Posterior vena cava (tissue), 2 donors: ENCODE measurements at regions not wholly inside any gene's neighbourhood (a gene's known extent, or its start where the extent isn't known, plus 50 kb on each side); places are given as distances from the start of the nearest gene placed in this dataset.

Experiments used
- DNase-seq: peaks from one replicate; pipeline ENCODE4 v3.0.0-alpha.2; 2020; ENCODE audit warnings: low spot score
- intact Hi-C, 2 donors: fragments of 100-400 bp; cut with DNase I; formaldehyde crosslinking; loops; one replicate each; pipeline versions ENCODE4 v1.14.1 to v1.14.2; 2022 to 2023
- donor health status: DM: yes; HTN: yes; CAD: no.
- donor health status: DM: yes; HTN: yes; CAD: no.

DNA sequence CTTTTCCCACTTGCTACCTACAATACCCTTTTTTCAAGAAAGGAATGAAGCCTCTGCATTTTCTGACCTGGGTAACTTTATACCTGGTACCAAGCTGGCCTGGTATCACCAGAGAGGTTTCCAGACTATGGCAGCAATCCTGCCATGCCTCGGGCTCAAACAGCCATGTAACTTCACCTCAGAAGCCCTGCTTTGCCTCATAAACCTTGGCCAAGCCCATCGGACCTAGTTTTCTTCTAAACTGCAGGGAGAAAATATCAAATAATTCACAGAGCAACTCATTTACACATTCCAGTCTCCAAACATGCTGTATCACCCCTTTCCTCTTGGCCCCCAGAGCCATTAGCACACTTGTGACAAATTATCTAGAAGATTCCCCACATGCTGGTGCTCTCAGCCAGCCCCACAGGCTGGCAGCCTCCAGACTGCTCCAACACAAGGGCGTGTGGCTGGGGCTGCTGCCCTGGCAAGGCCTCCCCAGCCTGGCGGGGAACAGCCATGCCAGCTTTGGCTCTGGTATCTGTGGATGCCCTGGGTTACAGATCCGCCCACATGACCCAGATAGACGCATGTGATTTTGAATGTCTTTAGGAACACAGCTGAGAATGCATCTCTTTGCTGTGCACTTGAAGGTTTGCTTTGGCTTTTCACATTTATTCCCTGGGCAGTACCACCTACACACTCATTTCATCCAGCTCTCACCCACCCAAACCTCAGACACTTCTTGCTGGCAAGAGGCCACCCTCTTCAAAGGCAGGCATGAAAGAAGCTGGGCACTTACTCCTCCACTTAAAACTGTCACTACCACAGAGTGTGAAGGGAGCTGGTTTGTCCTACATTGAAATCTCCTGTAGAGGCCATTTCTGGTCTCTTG is 70.0 kb upstream of the BCAR3 start:
- intact Hi-C loops, result no loop called here
- no peak for DNase-seq

DNA sequence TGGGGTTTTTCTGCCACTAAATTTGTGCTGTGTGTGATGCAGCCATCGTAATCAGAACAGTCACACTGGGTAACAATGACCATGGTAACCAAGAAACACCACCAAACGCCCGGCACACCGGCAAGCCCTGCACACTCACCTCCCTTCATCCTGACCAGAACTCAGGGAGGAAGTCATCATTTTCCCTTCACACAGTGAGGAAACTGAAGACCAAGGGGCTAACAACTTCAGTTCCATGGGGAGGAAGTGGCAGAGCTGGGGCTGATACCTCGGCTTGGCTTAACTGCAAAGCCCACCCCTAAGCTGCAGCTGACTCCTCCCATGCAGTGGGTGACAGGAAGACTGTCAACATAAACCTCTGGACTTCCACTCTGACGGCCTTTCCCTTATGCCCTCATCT is 69.3 kb upstream of the BCAR3 start:
- intact Hi-C loops, result no loop called here
- DNase-seq, result no peak

DNA sequence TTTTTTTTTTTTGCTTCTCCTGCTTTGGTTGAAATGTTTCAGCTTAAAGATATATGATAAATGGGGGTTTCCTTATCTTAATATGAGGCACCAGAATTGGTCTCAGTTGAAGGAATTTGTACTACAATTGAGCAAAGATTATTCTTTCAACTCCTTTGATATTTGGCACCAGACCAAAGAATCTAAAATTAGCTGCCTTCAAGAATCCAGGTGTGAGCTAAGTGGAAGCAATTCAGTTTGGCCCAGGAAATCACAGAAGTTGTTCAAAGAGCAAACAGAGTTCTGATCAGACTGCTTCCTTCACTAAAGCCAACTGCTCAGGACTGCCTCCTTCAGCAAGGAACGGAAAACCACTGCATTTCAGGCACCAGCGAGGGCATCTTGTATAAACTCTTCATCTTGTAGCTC is 68.3 kb upstream of the BCAR3 start:
- no peak for DNase-seq
- intact Hi-C loops, result no loop called here

DNA sequence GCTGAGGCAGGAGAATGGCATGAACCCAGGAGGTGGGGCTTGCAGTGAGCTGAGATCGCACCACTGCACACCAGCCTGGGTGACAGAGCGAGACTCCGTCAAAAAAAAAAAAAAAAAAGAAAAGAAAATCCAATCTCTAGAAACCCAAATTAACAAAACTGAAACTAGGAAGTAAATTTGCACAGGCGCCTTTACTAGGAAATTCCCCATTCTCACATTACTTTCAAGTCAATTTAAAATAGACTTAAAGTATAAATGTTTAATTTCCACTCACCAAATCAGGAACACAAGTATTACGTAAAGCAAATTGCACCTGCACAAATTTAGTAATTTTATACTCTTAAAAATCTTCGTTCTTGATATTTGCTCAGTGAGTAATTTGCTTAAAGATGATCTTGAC is 67.8 kb upstream of the BCAR3 start:
- intact Hi-C loops, result no loop called here
- no peak for DNase-seq

DNA sequence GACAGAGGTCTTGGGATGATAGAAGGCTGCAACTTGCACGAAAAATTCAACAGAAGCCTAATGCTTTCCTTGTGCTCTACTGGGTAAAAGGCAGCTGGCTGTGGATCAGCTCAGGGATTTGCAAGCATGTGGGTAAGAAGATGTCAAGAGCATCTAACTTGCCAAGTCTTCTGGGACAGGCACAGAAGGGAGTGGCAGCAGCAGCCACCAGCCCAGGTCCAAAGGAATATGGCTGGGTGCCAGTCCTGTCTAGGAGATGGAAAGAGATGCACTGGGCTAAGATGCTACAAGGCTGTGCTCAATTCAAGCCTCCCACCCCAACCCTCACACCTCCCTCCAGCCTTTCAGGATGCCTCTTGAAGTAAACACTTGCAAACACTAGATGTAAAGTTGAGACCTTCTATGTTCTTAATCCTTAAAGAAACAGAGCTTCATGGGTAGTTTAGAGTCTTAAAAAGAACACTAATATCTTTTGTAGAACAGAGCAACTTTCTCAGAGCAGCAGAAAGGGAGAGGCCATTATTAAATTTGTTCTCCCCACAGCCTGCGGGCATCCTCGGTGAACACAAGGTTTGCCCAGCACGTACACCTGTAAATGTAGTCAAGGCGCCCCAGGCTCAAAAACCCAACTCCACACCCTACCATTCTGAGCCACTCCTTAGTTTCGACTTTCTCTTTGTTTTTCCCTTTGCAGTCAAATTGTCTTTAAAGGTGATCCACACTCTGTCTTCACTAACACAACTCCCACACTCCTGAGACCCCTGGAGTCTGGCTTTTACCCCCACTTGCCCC is 64.6 kb upstream of the BCAR3 start:
- DNase-seq, result no peak
- intact Hi-C loops, result no loop called here

DNA sequence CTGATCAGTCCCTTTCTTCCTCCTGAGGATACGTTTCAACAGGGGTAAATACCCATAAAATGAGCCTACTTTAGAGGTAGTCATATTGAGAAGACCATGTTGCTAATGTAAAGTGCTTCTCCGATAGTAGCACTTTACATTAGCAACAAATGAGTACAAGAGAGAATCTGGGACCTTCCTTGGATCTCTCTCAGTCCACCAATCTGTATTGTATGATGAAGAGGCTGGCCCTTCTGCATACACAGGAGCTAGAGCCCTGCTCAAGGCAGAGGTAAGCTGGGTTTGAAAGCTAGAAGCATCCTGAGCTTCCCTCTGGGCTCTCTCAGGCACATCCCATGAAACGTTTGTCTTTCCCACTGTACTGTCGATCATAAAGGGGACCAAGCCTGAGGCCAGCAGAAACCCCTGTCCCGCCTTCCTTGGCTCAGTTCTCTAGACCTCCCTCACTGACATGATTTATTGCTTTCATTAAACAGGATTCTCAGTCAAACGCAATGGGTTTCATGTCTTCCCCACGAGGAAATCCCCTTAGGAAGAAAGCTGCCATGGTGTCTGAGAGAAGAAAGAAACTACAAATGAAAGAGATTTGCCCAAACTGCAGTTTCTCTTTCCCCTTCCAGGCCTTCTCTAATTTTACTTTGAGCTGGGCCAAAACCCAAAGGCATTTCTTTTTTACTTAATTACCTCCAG is 62.8 kb upstream of the BCAR3 start:
- no peak for DNase-seq
- intact Hi-C loops, result no loop called here

DNA sequence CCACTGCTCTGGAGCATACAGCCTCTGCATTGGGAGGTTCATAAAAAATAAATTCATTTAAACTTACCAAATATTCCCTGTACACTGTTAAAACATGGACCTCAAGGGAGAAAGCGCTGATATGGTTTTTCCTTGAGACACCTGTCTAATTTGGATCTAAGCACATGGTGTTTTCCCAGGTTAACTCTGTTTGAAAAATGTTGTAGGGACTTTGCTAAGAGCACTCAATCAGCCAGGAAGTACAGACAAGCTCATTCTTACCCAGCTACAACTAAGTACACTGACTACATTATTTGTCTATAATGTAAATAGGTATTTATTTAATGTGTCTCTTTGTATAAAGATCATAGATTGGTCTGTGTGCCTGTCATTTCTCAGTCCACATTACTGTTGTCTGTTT is 61.8 kb upstream of the BCAR3 start:
- intact Hi-C loops, result no loop called here
- DNase-seq, result no peak

DNA sequence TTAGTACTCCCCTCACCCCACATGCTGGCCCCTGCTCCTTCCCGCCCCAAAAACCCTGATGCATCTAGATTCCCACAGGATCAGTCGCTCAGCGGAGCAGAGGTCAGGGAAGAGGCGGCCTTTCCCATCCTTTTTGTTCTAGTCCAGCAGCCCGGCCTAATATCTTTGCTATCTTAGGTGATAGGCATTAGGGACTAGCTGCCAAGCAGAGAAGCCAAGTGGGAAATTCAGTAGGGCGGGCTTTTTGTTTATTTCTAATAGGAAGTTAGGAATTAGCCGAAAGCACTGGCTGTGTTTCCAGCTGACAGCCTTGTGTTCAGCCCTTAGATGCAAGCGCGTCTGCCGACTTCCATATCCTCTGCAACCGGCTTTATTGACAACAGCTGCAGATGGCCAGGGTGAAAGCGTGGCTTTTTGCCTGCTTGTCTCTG is 59.0 kb upstream of the BCAR3 start:
- no peak for DNase-seq
- intact Hi-C loops, result no loop called here

DNA sequence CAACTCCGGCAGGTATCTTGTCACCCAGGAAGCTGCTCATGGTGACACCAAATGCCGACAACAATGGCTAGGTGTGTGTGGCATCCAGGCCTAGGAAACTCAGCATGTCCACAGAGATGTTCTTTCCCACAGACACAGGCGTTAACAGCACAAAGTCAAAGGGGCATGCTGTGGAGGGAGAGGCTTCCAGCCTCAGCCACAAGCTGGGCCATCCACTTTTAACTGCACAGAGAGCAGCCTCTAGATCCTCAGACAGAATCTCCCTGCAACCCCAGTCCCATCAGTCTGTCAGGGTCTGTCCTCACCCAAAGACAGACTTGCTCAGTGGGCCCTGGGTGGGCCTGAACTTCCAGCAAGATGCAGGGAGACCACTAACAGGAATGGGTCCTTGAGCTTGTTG is 58.5 kb upstream of the BCAR3 start:
- intact Hi-C loops, result no loop called here
- no peak for DNase-seq

DNA sequence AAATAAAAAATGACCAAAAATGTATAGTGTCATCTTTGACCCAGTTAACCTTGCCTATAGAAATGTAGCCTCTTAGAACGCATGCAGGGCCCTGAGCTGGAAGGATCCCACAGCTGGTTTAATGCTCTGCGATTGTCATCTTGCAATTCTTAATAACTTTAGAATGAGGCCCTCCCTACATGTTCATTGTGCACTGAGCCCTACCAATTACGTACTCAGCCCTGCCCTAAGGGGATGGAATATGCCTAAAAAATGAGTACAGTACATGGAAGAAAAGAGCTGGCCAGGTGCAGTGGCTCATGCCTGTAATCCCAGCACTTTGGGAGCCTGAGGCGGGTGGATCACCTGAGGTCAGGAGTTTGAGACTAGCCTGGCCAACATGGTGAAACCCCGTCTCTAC is 57.8 kb upstream of the BCAR3 start:
- DNase-seq, result no peak
- intact Hi-C loops, result no loop called here

DNA sequence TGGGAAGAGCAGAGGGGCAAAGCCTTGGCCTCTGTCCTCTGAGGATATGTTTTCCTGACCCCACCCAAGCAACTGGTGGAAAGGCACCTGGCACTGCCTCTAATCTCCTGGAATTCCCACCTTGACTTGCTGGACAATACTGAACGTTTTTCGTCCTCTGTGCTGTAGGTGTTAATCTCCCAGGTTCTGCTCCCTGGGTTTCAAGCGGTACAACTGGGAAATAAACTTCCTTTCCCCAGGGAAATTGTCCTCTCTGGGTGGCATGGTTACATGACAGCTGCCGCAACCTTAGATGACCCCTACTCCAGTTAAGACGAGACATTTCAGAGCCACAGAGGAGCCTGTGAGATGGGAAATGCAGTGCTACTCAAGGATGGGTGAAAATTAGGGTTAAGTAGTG is 57.3 kb upstream of the BCAR3 start:
- intact Hi-C loops, result no loop called here
- DNase-seq, result no peak

DNA sequence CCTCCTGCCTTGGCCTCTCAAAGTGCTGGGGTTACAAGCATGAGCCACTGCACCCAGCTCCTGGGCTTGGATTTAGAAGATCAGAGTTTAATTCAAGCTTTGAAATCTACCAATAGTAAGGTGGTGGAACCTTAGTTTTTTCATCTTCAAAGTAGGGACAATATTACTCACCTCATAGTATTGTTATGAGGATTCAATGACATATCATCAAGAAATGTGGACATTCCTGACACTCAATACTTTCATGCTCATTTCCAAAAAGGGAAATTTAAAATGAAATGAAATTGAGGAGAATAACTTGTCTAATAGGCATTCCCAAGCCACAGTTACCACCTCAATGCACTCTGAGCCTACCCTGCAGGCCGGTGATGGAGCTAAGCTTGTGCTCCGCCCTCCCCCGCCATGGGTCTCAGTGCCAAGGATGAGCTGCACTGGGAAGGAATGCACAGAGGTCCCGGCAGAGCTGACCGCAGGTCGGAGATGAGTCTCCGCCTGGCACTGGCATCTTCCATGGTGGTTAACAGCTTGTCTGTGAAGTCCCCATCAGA is 56.5 kb upstream of the BCAR3 start:
- intact Hi-C loops, result no loop called here
- DNase-seq, result no peak

DNA sequence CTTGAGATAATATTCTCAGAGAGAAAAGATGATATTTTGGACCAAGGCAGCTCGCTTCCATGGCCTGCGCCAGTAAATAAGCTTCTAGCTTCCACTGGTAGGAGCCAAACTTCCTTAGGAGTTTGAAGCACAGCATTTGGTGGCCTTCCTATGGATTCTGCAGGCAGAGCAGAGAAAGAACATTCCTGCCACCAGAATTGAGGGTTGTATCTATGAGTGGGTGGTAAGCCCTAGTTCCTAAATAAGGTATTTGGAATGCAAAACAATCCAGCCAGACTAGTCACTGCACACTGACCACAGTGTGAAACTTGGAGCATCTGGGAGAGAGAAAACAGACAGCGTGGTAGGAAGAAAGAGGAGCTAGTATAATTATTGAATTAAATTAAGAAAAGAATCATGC is 54.1 kb upstream of the BCAR3 start:
- no peak for DNase-seq
- intact Hi-C loops, result no loop called here

DNA sequence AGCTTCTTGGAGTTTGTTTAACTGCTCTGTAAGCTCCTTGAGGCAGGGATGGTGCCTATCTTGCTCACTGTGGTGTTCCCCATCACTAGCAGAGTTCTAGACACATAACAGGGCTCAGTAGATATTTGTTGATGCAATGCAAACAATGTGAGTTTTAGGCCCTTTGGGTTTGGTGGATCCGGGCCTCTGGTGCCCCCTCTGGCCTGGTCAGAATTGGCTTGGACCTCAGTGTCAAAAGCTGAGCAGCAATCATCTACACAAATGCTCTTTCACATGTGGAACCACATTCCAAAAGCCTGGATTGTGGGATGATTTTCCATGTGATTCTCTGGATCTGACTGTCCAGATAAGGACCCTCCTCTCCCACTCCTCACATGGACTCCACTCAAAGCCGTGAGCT is 53.4 kb upstream of the BCAR3 start:
- DNase-seq, result no peak
- intact Hi-C loops, result no loop called here

DNA sequence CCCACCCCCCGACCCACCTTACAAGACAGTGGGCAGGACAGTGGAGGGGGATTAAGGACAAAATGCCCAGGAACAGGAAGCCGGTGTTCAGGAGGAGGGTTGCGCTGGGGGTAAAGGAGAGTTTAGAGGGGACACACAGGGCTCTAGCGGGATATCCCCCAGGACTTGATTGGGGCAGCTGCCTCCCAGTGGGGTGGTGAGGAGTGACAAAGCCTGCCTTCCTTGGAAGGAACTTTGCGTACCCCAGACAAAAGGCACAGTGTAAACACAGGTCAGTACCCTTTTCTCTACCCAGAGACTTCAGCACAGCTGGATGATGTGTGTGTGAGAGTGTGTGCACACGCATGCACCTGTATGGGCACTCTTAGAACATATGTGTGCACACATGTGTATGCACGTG is 51.7 kb upstream of the BCAR3 start:
- intact Hi-C loops, result no loop called here
- no peak for DNase-seq

DNA sequence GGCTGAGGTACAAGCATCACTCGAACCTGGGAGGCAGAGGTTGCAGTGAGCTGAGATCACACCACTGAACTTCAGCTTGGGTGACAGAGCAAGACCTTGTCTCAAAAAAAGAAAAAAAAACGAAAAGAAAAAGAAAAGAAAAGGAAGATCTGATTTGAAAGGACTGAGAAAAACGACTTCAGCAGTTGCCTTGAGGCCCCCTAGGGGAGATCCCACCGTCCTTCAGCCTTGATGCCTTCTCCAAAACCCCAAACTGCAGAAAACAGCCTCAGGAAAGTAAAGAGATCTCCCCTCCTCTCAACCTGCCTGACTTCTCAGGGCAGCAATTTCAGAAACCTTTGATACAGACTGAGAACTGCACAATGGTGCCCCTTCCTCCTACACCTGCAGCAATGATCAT is 50.9 kb upstream of the BCAR3 start:
- intact Hi-C loops, result no loop called here
- DNase-seq, result no peak
